Suprapubic skin (tissue), 4 donors: ENCODE measurements at regions not wholly inside any gene's neighbourhood (a gene's known extent, or its start where the extent isn't known, plus 50 kb on each side); places are given as distances from the start of the nearest gene placed in this dataset.

Experiments used
- POLR2A ChIP-seq, 2 donors: fragments of 450-650 bp; IDR thresholded peaks; one replicate each; pipeline ENCODE4 v1.6.1; 2017; ENCODE audit warnings: antibody characterized with exemption in 2 of 2, mild to moderate bottlenecking in 2 of 2, moderate library complexity in 2 of 2
- POLR2AphosphoS5 ChIP-seq, 3 donors: sonication (generic); formaldehyde crosslinking; IDR thresholded peaks; one replicate each; pipeline ENCODE4 v1.6.1; 2017; ENCODE audit warnings: antibody characterized with exemption in 3 of 3
- TF ChIP-seq, protein P1 (sequence below), 2 donors: fragments of 200-600 bp in 1 of 2; fragments of 450-650 bp in 1 of 2; sonication (generic) in 1 of 2; IDR thresholded peaks; one replicate each; pipeline ENCODE4 v1.5.1; 2016 to 2019; ENCODE audit warnings: antibody characterized with exemption in 2 of 2, mild to moderate bottlenecking in 1 of 2, moderate library complexity in 1 of 2

DNA sequence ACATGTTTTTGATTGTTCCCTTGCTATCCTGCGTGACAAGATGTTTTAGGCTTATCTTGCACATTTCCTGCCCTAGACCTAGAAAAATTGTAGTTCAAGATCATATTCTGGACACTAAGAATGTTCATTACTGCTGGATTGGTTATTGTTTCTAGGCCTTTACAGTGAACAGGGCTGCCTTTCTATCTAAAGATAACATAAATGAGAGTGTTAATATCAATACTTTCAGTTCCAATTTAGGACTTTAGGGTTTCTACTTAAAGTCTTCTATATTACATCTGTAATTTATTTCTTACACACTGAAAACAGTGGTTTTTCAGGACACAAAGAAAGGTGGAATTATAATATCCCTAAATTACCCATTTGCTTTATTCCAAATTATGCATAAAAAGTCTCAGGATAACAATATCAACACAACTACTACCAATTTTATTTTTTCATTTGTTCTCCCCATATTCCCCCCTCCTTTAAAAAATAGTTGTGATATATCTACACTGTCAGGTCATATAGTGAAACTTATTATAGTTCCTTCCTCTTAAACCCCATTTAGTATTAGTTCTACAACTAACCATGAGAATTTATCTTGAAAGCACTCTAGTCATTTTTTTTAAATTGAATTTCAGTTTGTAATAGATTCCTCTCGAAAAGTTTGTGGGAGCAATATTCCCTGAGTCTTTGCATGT is 293.9 kb upstream of the RIOK2 start:
- no peak for TF ChIP-seq POLR2A (IDR thresholded peaks at IDR 0.05)
- TF ChIP-seq, protein P1, sequence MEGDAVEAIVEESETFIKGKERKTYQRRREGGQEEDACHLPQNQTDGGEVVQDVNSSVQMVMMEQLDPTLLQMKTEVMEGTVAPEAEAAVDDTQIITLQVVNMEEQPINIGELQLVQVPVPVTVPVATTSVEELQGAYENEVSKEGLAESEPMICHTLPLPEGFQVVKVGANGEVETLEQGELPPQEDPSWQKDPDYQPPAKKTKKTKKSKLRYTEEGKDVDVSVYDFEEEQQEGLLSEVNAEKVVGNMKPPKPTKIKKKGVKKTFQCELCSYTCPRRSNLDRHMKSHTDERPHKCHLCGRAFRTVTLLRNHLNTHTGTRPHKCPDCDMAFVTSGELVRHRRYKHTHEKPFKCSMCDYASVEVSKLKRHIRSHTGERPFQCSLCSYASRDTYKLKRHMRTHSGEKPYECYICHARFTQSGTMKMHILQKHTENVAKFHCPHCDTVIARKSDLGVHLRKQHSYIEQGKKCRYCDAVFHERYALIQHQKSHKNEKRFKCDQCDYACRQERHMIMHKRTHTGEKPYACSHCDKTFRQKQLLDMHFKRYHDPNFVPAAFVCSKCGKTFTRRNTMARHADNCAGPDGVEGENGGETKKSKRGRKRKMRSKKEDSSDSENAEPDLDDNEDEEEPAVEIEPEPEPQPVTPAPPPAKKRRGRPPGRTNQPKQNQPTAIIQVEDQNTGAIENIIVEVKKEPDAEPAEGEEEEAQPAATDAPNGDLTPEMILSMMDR (IDR thresholded peaks at IDR 0.05), result no peak
- no peak for TF ChIP-seq POLR2AphosphoS5 (IDR thresholded peaks at IDR 0.05)
